Naive thymus-derived CD8-positive, alpha-beta T cell (primary cell): ENCODE measurements at regions not wholly inside any gene's neighbourhood (a gene's known extent, or its start where the extent isn't known, plus 50 kb on each side); places are given as distances from the start of the nearest gene placed in this dataset.

Experiments used
- ATAC-seq, 2 donors: fragments of 150-1000 bp; cut with Tn5 transposase in 1 of 2; sonication (Bioruptor Pico), chemical (Tn5 transposase) in 1 of 2; 1 replicate in 1 of 2; 2 replicates in 1 of 2; pipeline ENCODE4 v1.10.0; 2021; ENCODE audit warnings: mild to moderate bottlenecking in 2 of 2, moderate library complexity in 2 of 2
- POLR2A ChIA-PET: fragments of 350-600 bp; sonication (Branson Sonifier 250); formaldehyde crosslinking; loops from one replicate; lab custom pipeline; 2021; ENCODE audit warnings: antibody characterized with exemption; lab: Charles Lee
- DNase-seq, 10 donors: peaks; one replicate each; pipeline versions ENCODE4 v3.0.0 to v3.0.0-alpha.2; 2020 to 2022
- H3K27ac Mint-ChIP-seq, 10 donors: one replicate each; pipeline ENCODE4 v1.8.0; 2020 to 2022; ENCODE audit warnings: mild to moderate bottlenecking in 10 of 10, mixed read lengths in 10 of 10, moderate library complexity in 4 of 10, inconsistent platforms in 1 of 10
- H3K27me3 Mint-ChIP-seq, 5 donors: one replicate each; pipeline ENCODE4 v1.8.0; 2021 to 2022; ENCODE audit warnings: mixed read lengths in 5 of 5
- H3K36me3 Mint-ChIP-seq, 3 donors: one replicate each; pipeline ENCODE4 v1.8.0; 2020 to 2022; ENCODE audit warnings: mixed read lengths in 3 of 3, mild to moderate bottlenecking in 2 of 3, inconsistent platforms in 1 of 3
- H3K4me1 Mint-ChIP-seq, 4 donors: one replicate each; pipeline ENCODE4 v1.8.0; 2021 to 2022; ENCODE audit warnings: mixed read lengths in 4 of 4
- H3K4me3 Mint-ChIP-seq, 10 donors: one replicate each; pipeline ENCODE4 v1.8.0; 2020 to 2022; ENCODE audit warnings: mild to moderate bottlenecking in 10 of 10, mixed read lengths in 10 of 10, moderate library complexity in 6 of 10, inconsistent platforms in 1 of 10
- H3K9me3 Mint-ChIP-seq, 9 donors: one replicate each; pipeline ENCODE4 v1.8.0; 2020 to 2022; ENCODE audit warnings: mixed read lengths in 9 of 9, mild to moderate bottlenecking in 3 of 9, inconsistent platforms in 1 of 9, moderate library complexity in 1 of 9

DNA sequence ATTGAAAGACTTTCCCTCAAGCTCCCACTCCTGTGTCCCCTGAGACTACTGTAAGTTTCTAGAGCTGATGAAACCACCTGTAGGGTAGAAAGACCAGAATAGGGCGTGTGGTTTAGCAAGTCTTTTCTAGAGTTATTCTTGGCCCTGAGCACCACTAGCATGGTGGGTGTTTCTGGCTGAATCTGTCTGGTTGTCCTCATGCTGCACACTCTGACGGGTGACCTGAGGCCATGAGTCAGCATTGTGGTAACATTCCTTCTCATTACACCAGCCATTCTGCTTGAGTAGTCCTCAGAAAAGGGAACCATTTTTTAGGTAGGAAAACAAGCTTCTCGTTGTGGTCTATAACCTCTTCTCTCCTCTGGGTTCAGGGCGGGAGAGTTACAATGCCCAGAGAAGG, 250.3 kb downstream of the SNX13 start:
- DNase-seq (no peak), ATAC-seq (no peak)
- Mint-ChIP-seq H3K27ac (no peak overlapping the region), H3K9me3 (no peaks in the 10 kb centered on the region), H3K36me3 (no peaks in the 10 kb centered on the region), H3K4me3 (no peak overlapping the region), H3K4me1 (no peaks in the 10 kb centered on the region), H3K27me3 (no peaks in the 10 kb centered on the region)
- POLR2A ChIA-PET, result no interaction called here

GRCh38 chr7:17696422-17696821, 243.9 kb downstream of the SNX13 start:
- peaks cover 10 to 37% (median 25%) of the 10 kb centered on the region in 9 donors for H3K9me3 Mint-ChIP-seq
- DNase-seq, result no peak
- ATAC-seq, result no peak
- peaks cover 0 to 3% (median 1%) of the 10 kb centered on the region in 5 donors for H3K27me3 Mint-ChIP-seq
- peaks cover 0 to 14% (median 11%) of the 10 kb centered on the region in 3 donors for H3K36me3 Mint-ChIP-seq
- POLR2A ChIA-PET, result no interaction called here
- H3K4me3 Mint-ChIP-seq, result no peak overlapping the region
- no peaks in the 10 kb centered on the region for H3K4me1 Mint-ChIP-seq
- H3K27ac Mint-ChIP-seq, result no peak overlapping the region

DNA sequence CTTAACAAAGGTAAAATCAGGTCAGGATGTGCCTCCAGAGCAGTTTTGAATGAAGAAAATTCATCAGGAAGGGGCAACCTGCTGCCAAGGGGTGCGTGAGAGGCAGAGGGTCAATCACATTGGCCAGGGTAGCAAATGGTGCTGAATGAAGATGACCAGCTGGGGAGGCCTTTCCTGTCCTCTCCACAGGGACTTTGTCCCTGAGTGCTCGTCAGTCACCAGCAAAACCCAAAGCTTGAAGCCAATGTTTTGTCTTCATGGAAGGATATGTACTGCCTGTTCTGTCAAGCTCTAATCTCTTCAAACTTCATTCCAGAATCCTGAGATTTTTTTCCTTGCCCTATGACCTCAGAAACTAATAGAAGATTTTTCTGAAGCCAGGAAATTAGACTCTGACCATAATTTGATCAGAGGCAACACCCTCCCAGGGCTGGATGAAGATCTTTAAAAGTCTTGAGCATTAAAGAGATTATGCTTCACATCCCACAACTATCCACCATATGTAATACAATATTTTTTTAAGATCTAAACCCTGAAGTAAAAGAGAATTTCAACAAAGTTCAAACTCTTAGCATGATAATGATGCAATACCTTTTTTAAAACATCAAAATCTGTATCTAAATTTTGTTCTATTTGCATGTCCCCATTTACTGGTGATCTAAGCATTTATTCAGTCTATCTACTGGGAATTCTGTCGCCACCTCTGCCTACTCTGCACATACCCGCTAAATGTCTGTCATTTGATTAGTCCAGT, 243.0 kb downstream of the SNX13 start:
- peaks cover 0 to 3% (median 1%) of the 10 kb centered on the region in 5 donors for H3K27me3 Mint-ChIP-seq
- peaks cover 10 to 37% (median 25%) of the 10 kb centered on the region in 9 donors for H3K9me3 Mint-ChIP-seq
- POLR2A ChIA-PET, result no interaction called here
- no peak overlapping the region for H3K4me3 Mint-ChIP-seq
- ATAC-seq (no peak), DNase-seq (no peak)
- no peak overlapping the region for H3K27ac Mint-ChIP-seq
- H3K36me3 Mint-ChIP-seq, result peaks cover 0 to 14% (median 11%) of the 10 kb centered on the region in 3 donors
- H3K4me1 Mint-ChIP-seq, result no peaks in the 10 kb centered on the region

- no peak for DNase-seq
- no peak for ATAC-seq
- no peaks in the 10 kb centered on the region for H3K4me1 Mint-ChIP-seq
- peaks cover 0 to 14% (median 11%) of the 10 kb centered on the region in 3 donors for H3K36me3 Mint-ChIP-seq
- H3K9me3 Mint-ChIP-seq, result peaks cover 10 to 37% (median 25%) of the 10 kb centered on the region in 9 donors
- no peak overlapping the region for H3K4me3 Mint-ChIP-seq
- no peak overlapping the region for H3K27ac Mint-ChIP-seq
- POLR2A ChIA-PET, result no interaction called here
- H3K27me3 Mint-ChIP-seq, result peaks cover 0 to 9% (median 2%) of the 10 kb centered on the region in 5 donors
Observed at GRCh38 chr7:17699696-17700095, 240.6 kb downstream of the SNX13 start.

DNA sequence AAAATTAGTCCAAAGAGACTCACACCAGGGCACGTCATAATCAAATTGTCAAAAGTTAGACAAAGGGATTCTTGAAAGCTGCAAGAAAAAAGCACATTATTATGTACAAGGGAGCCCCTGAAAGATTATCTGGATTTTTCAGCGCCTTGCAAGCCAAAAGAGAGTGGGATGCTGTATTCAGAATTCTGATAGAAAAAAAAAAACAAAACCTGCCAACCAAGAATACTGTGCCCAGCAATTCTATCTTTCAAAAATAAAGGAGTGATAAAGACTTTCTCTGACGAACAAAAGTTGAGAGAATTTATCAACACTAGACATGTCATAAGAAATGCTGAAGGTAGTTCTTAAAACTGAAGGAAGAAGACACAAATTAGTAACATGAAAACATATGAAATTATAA, 240.2 kb downstream of the SNX13 start:
- POLR2A ChIA-PET, result no interaction called here
- DNase-seq, result no peak
- H3K9me3 Mint-ChIP-seq, result peaks cover 10 to 37% (median 25%) of the 10 kb centered on the region in 9 donors
- H3K27me3 Mint-ChIP-seq, result peaks cover 0 to 9% (median 2%) of the 10 kb centered on the region in 5 donors
- H3K36me3 Mint-ChIP-seq, result peaks cover 0 to 14% (median 11%) of the 10 kb centered on the region in 3 donors
- H3K4me1 Mint-ChIP-seq, result no peaks in the 10 kb centered on the region
- H3K27ac Mint-ChIP-seq, result no peak overlapping the region
- ATAC-seq, result no peak
- H3K4me3 Mint-ChIP-seq, result no peak overlapping the region

- Mint-ChIP-seq H3K9me3 (peaks cover 0 to 2% (median under 1%) of the 10 kb centered on the region in 9 donors), H3K4me1 (no peaks in the 10 kb centered on the region), H3K36me3 (no peaks in the 10 kb centered on the region), H3K27me3 (peaks cover 0 to 9% (median 2%) of the 10 kb centered on the region in 5 donors), H3K27ac (no peak overlapping the region), H3K4me3 (no peak overlapping the region)
- POLR2A ChIA-PET, result no interaction called here
- ATAC-seq (no peak), DNase-seq (no peak)
Observed at GRCh38 chr7:17706275-17706674, 234.0 kb downstream of the SNX13 start.

DNA sequence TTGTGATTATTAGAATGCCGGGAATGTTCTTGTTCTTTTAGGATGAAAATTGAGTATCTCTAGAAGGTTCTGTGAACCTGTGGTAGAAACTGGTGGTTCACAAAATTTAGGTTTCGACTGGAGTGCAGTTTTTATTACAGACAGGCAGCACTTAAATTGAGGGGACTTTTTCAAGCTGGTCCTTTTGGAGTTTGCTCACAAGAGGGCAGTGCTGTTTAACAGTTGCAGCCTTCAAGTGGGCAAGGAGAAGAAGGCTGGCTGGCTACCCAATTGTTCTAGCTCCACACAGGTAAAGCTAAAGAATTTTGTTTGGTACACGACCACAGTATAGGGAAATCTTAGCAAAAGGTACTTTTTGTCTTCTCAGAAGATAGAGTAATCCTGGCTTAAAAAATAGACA, 233.6 kb downstream of the SNX13 start:
- no peaks in the 10 kb centered on the region for H3K9me3 Mint-ChIP-seq
- POLR2A ChIA-PET, result no interaction called here
- H3K4me1 Mint-ChIP-seq, result no peaks in the 10 kb centered on the region
- peak in 5 of 10 donors; percentile 1 to 60 (median 17) for DNase-seq
- H3K27ac Mint-ChIP-seq, result no peak overlapping the region
- no peaks in the 10 kb centered on the region for H3K36me3 Mint-ChIP-seq
- no peak overlapping the region for H3K4me3 Mint-ChIP-seq
- H3K27me3 Mint-ChIP-seq, result peaks cover 0 to 9% (median 0%) of the 10 kb centered on the region in 5 donors
- ATAC-seq, result peak in 1 of 2 donors; percentile 39

DNA sequence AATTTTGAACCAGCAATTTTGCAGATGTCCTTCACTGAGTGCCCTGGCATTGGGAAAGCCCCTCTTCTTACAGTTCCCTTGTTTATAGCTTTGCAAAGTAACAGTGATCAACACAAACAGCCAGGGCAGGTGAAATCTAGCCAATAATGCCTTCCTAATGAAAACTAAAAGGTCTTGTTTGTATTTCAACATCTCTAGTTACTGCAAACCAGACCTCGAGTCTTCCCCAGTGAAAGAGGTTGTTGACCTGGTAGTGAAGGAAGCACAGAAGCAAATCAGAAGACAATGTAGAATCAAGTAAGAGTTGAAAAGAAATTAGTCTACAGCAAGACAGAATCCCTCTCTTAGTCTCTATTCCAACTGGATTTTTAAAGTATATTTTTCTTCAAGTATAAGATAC, 231.2 kb downstream of the SNX13 start:
- ATAC-seq (no peak), DNase-seq (no peak)
- H3K4me3 Mint-ChIP-seq, result no peak overlapping the region
- H3K4me1 Mint-ChIP-seq, result no peaks in the 10 kb centered on the region
- H3K27me3 Mint-ChIP-seq, result peaks cover 0 to 3% (median 0%) of the 10 kb centered on the region in 5 donors
- no peaks in the 10 kb centered on the region for H3K9me3 Mint-ChIP-seq
- H3K27ac Mint-ChIP-seq, result no peak overlapping the region
- H3K36me3 Mint-ChIP-seq, result no peaks in the 10 kb centered on the region
- POLR2A ChIA-PET, result no interaction called here

GRCh38 chr7:17709599-17709998, 230.7 kb downstream of the SNX13 start:
- H3K4me1 Mint-ChIP-seq, result no peaks in the 10 kb centered on the region

DNA sequence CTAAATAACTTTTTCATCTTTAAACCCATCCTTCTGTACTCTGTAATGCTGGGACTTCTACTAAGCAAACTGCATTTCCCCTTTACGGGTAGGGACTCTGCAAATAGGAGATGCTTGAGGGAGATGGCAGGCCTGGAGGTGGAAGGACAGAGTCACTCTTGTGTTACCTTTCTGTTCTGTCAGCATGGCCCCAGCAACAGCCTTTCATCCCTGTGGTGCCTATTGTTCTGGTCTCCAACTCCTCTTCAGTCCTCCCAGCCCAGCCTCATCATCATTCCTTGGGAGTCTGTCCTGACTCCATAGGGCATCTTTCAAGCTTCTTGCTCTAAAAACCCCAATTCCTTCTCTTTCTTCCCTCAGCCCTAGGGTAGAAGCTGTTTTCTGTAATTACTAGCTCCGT, 230.0 kb downstream of the SNX13 start:
- no peaks in the 10 kb centered on the region for H3K36me3 Mint-ChIP-seq
- peaks cover 0 to 3% (median 0%) of the 10 kb centered on the region in 5 donors for H3K27me3 Mint-ChIP-seq
- no peak overlapping the region for H3K27ac Mint-ChIP-seq
- POLR2A ChIA-PET, result no interaction called here
- H3K4me1 Mint-ChIP-seq, result no peaks in the 10 kb centered on the region
- H3K9me3 Mint-ChIP-seq, result no peaks in the 10 kb centered on the region
- no peak for ATAC-seq
- H3K4me3 Mint-ChIP-seq, result no peak overlapping the region
- DNase-seq, result no peak

More at GRCh38 chr7:17709599-17709998, 230.7 kb downstream of the SNX13 start:
- no peak for ATAC-seq
- Mint-ChIP-seq H3K4me3 (no peak overlapping the region), H3K27ac (no peak overlapping the region), H3K36me3 (no peaks in the 10 kb centered on the region), H3K27me3 (peaks cover 0 to 3% (median 0%) of the 10 kb centered on the region in 5 donors), H3K9me3 (no peaks in the 10 kb centered on the region)
- POLR2A ChIA-PET, result no interaction called here
- no peak for DNase-seq

DNA sequence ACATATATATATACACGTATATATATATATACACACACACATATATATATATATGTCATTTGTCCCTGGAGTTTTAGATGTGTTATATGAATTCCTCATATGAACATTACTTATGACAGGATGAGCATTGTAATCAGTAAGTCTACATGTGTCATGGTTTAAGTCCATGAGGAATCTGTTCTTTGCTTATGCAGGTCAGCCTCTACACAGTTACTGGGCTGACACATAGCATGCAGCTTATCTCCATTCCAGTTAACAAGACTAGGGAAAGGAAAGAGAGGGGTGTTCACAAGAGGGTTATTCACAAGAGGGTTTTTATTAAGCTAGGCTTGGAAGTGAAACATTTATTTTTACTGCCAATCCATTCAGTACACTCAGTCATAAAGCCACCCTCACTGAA, 226.7 kb downstream of the SNX13 start:
- Mint-ChIP-seq H3K9me3 (no peaks in the 10 kb centered on the region), H3K27ac (no peak overlapping the region), H3K27me3 (peaks cover 0 to 6% (median 2%) of the 10 kb centered on the region in 5 donors), H3K4me1 (no peaks in the 10 kb centered on the region), H3K4me3 (no peak overlapping the region), H3K36me3 (no peaks in the 10 kb centered on the region)
- ATAC-seq (no peak), DNase-seq (no peak)
- POLR2A ChIA-PET, result no interaction called here

DNA sequence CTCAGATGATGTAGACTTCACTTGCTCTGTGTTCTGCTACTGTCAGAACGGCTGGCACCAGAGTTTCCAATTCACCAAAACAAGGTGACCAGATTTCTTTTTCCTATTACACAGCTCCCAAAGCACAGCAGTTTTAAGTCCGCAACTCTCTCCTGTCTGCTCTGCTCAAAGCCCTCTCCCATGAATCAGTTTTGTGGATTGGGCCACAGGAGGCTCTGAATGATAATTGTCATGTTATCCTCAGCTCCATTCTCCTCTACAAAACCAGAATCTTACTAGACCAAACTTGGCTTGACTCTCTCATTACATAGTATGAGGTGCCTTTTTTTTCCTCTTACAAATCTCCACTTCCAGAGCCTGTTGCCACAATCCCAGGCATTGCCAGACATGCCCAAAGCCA, 223.5 kb downstream of the SNX13 start:
- no peak for ATAC-seq
- DNase-seq, result no peak
- no peaks in the 10 kb centered on the region for H3K9me3 Mint-ChIP-seq
- H3K36me3 Mint-ChIP-seq, result no peaks in the 10 kb centered on the region
- peaks cover 0 to 6% (median 2%) of the 10 kb centered on the region in 5 donors for H3K27me3 Mint-ChIP-seq
- no peak overlapping the region for H3K4me3 Mint-ChIP-seq
- H3K27ac Mint-ChIP-seq, result no peak overlapping the region
- H3K4me1 Mint-ChIP-seq, result no peaks in the 10 kb centered on the region
- POLR2A ChIA-PET, result no interaction called here

DNA sequence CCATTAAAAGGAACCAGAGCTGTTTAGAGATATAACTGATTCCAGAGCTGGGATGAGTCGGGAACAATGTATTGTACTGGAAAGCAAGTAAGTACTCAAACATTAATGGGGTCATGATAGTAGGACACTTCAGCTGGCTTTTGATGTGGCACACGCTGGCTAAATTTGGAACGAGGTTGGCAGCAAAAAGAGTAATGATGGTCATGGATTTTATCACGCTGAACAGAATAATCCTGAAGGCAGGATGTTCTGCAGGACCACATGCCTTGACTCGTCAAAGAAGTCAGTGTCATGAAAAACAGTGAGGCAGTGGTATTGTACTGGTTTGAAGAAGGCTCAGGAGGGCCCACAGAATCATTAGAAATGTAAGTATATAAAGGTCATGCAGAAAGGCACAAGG, 220.3 kb downstream of the SNX13 start:
- H3K27me3 Mint-ChIP-seq, result peaks cover 1 to 6% (median 2%) of the 10 kb centered on the region in 5 donors
- no peaks in the 10 kb centered on the region for H3K36me3 Mint-ChIP-seq
- DNase-seq, result no peak
- H3K27ac Mint-ChIP-seq, result no peak overlapping the region
- no peaks in the 10 kb centered on the region for H3K9me3 Mint-ChIP-seq
- H3K4me1 Mint-ChIP-seq, result no peaks in the 10 kb centered on the region
- no peak overlapping the region for H3K4me3 Mint-ChIP-seq
- no peak for ATAC-seq
- POLR2A ChIA-PET, result no interaction called here
